ENCODE measurements at regions not wholly inside any gene's neighbourhood (a gene's known extent, or its start where the extent isn't known, plus 50 kb on each side); places are given as distances from the start of the nearest gene placed in this dataset.

- no peak for TF ChIP-seq POLR2A (IDR thresholded peaks at IDR 0.05)
- TF ChIP-seq CTCF (IDR thresholded peaks at IDR 0.05) = no peak
Measured at GRCh38 chr2:37872192-37872750, 52.8 kb upstream of the RMDN2 start.
